B cell (primary cell): ENCODE measurements at regions not wholly inside any gene's neighbourhood (a gene's known extent, or its start where the extent isn't known, plus 50 kb on each side); places are given as distances from the start of the nearest gene placed in this dataset.

Experiments
- CTCF ChIP-seq: fragments of 200-600 bp; IDR thresholded peaks from one replicate; pipeline ENCODE4 v1.8.0; 2022; ENCODE audit warnings: antibody characterized with exemption, mild to moderate bottlenecking
- EZH2 ChIP-seq: IDR thresholded peaks from 2 replicates; pipeline ENCODE4 v1.6.1; 2012; ENCODE audit warnings: borderline replicate concordance, low read depth, mild to moderate bottlenecking, moderate library complexity, low read length; ENCODE audit not compliant: insufficient read depth, poor library complexity, severe bottlenecking

DNA sequence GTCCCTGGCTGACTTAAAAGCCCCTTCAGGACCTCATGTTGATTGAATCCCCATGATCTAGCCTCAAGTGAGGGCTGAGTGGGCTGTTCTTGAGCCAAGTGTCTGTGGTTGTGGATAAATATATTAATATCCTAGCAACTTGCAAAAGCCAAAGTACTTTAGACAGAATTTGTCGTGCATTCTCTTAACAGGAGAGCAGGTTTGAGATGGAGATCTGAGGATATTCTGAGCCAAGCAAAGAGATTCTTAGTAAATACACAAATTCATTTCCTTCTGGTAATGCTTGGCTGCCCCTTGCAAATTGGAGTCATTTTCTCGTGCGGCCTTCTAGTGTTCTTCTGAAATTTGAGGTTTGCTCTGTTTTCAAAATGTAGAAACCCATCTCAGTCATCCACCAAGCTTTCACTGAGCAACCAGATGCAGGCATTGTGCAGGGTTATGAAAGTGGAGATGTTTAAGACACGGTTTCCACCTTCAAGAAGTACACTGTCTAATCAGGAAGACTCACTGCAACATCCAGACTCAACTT is 242.1 kb upstream of the JUN start:
- TF ChIP-seq CTCF, result no peak
- no peak for TF ChIP-seq EZH2
